SK-N-SH treated with all-trans-retinoic acid at 6 μM for 48 hours (cell line): ENCODE measurements at regions not wholly inside any gene's neighbourhood (a gene's known extent, or its start where the extent isn't known, plus 50 kb on each side); places are given as distances from the start of the nearest gene placed in this dataset.

Source experiments
- ATAC-seq: fragments of 200-7000 bp; cut with Tn5 transposase; 3 replicates; pipeline ENCODE4 v1.9.1; 2020; ENCODE audit warnings: mild to moderate bottlenecking, moderate library complexity
- ARNTL ChIP-seq: fragments of 450-650 bp; formaldehyde crosslinking; IDR thresholded peaks from 2 replicates; pipeline ENCODE4 v1.5.0; 2020; ENCODE audit warnings: low read depth, mild to moderate bottlenecking, moderate library complexity, borderline replicate concordance
- BACH2 ChIP-seq: fragments of 250-450 bp; sonication (Bioruptor Pico); IDR thresholded peaks from 2 replicates; pipeline ENCODE4 v1.9.0; 2021; ENCODE audit warnings: mild to moderate bottlenecking, borderline replicate concordance
- CREB5 ChIP-seq: fragments of 250-450 bp; sonication (Bioruptor Pico); IDR thresholded peaks from 2 replicates; pipeline ENCODE4 v1.5.1; 2020; ENCODE audit warnings: low read depth, mild to moderate bottlenecking, moderate library complexity
- CSDC2 ChIP-seq: fragments of 250-450 bp; sonication (Bioruptor Pico); IDR thresholded peaks from 2 replicates; pipeline ENCODE4 v1.5.0; 2020; ENCODE audit warnings: mild to moderate bottlenecking, moderate library complexity
- ESRRG ChIP-seq: fragments of 250-450 bp; sonication (Bioruptor Pico); IDR thresholded peaks from 2 replicates; pipeline ENCODE4 v1.6.1; 2021; ENCODE audit warnings: mild to moderate bottlenecking
- GLIS3 ChIP-seq: fragments of 250-450 bp; sonication (Bioruptor Pico); IDR thresholded peaks from 2 replicates; pipeline ENCODE4 v1.5.0; 2020; ENCODE audit warnings: mild to moderate bottlenecking, moderate library complexity
- ISL1 ChIP-seq: fragments of 250-450 bp; sonication (Bioruptor Pico); IDR thresholded peaks from 2 replicates; pipeline ENCODE4 v2.1.2; 2022; ENCODE audit warnings: mild to moderate bottlenecking, moderate library complexity
- OSR1 ChIP-seq: fragments of 250-450 bp; sonication (Bioruptor Pico); IDR thresholded peaks from 2 replicates; pipeline ENCODE4 v1.8.0; 2022; ENCODE audit warnings: moderate library complexity, mild to moderate bottlenecking, inconsistent platforms
- PATZ1 ChIP-seq: fragments of 250-450 bp; sonication (Bioruptor Pico); IDR thresholded peaks from 2 replicates; pipeline ENCODE4 v1.8.0; 2020; ENCODE audit warnings: mild to moderate bottlenecking, moderate library complexity, borderline replicate concordance
- PPARA ChIP-seq: fragments of 250-450 bp; sonication (Bioruptor Pico); IDR thresholded peaks from 2 replicates; pipeline ENCODE4 v1.5.0; 2020; ENCODE audit warnings: mild to moderate bottlenecking, borderline replicate concordance
- RARB ChIP-seq: fragments of 250-450 bp; sonication (Bioruptor Pico); IDR thresholded peaks from 2 replicates; pipeline ENCODE4 v1.8.0; 2021; ENCODE audit warnings: mild to moderate bottlenecking, moderate library complexity
- SNAI2 ChIP-seq: fragments of 250-450 bp; sonication (Bioruptor Pico); IDR thresholded peaks from 2 replicates; pipeline ENCODE4 v1.5.0; 2020; ENCODE audit warnings: mild to moderate bottlenecking, moderate library complexity
- TCF4 ChIP-seq: fragments of 250-450 bp; sonication (Bioruptor Pico); IDR thresholded peaks from 2 replicates; pipeline ENCODE4 v1.8.0; 2021; ENCODE audit warnings: mild to moderate bottlenecking, moderate library complexity, borderline replicate concordance
- TOX ChIP-seq: fragments of 250-450 bp; sonication (Bioruptor Pico); IDR thresholded peaks from 2 replicates; pipeline ENCODE4 v1.8.0; 2021; ENCODE audit warnings: mild to moderate bottlenecking, moderate library complexity, borderline replicate concordance
- ZC3H10 ChIP-seq: fragments of 250-450 bp; sonication (Bioruptor Pico); IDR thresholded peaks from 2 replicates; pipeline ENCODE4 v1.5.1; 2021; ENCODE audit warnings: mild to moderate bottlenecking, moderate library complexity
- ZFP3 ChIP-seq: fragments of 250-450 bp; sonication (Bioruptor Pico); IDR thresholded peaks from 2 replicates; pipeline ENCODE4 v1.5.0; 2020; ENCODE audit warnings: mild to moderate bottlenecking, moderate library complexity
- ZFP30 ChIP-seq: fragments of 450-650 bp; formaldehyde crosslinking; IDR thresholded peaks from 2 replicates; pipeline ENCODE4 v1.5.0; 2022; ENCODE audit warnings: mild to moderate bottlenecking, moderate library complexity
- ZNF565 ChIP-seq: fragments of 450-650 bp; formaldehyde crosslinking; conservative IDR thresholded peaks from 2 replicates; pipeline ENCODE4 v1.5.0; 2020; ENCODE audit warnings: low read depth, mild to moderate bottlenecking, moderate library complexity
- ZNF70 ChIP-seq: fragments of 450-650 bp; formaldehyde crosslinking; IDR thresholded peaks from 2 replicates; pipeline ENCODE4 v1.5.0; 2020; ENCODE audit warnings: mild to moderate bottlenecking, moderate library complexity
- ZNF8 ChIP-seq: fragments of 450-650 bp; formaldehyde crosslinking; IDR thresholded peaks from 2 replicates; pipeline ENCODE4 v1.5.0; 2020; ENCODE audit warnings: mild to moderate bottlenecking, moderate library complexity
- TF ChIP-seq, protein P1 (sequence below): fragments of 250-450 bp; sonication (Bioruptor Pico); IDR thresholded peaks from 2 replicates; pipeline ENCODE4 v1.8.0; 2021; ENCODE audit warnings: low read depth, mild to moderate bottlenecking, moderate library complexity, borderline replicate concordance
- TF ChIP-seq, protein P2 (sequence below): fragments of 250-450 bp; sonication (Bioruptor Pico); IDR thresholded peaks from 2 replicates; pipeline ENCODE4 v1.5.1; 2021; ENCODE audit warnings: mild to moderate bottlenecking, moderate library complexity
- TF ChIP-seq, protein P3 (sequence below): fragments of 250-450 bp; sonication (Bioruptor Pico); IDR thresholded peaks from 2 replicates; pipeline ENCODE4 v1.5.0; 2020; ENCODE audit warnings: mild to moderate bottlenecking, moderate library complexity

GRCh38 chr18:67776929-67777328, 260.4 kb upstream of the DSEL start:
- TF ChIP-seq BACH2 (CRISPR knock-in tag), result no peak
- TF ChIP-seq ISL1, result peak; percentile 88
- peak; percentile 69 for ATAC-seq

- no peak for TF ChIP-seq GLIS3 (CRISPR knock-in tag)
- TF ChIP-seq ZC3H10 (CRISPR knock-in tag), result no peak
- TF ChIP-seq ZNF565 (CRISPR knock-in tag), result no peak
- no peak for TF ChIP-seq RARB (CRISPR knock-in tag)
- TF ChIP-seq PATZ1 (CRISPR knock-in tag), result no peak
- no peak for TF ChIP-seq SNAI2
- TF ChIP-seq ZNF70 (CRISPR knock-in tag), result no peak
- TF ChIP-seq ARNTL (CRISPR knock-in tag), result no peak
- ATAC-seq, result peak; percentile 94
Observed at GRCh38 chr18:67771271-67771670, 254.8 kb upstream of the DSEL start.

DNA sequence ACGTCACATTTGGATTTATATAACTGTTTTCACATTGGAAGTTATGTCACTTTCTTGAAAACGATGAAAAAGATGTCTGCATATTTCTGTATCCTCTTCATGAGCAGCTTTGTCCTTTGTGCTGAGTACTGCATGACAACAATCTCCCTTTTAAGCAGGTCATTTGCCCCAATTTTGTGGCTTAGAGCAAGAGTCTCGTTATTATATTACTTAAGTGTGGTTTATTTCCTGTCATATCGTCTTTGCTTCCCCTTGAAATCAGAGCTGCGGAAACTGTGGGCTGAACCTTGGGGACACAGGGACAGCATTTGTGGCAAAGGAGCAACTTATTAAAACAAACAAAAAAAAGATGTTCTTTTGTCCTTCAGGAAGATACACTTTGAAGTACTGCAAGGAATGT, 254.0 kb upstream of the DSEL start:
- ATAC-seq, result no peak
- TF ChIP-seq CSDC2 (CRISPR knock-in tag) (no peak), PATZ1 (CRISPR knock-in tag) (no peak), RARB (CRISPR knock-in tag) (no peak), ZFP3 (CRISPR knock-in tag) (no peak), PPARA (CRISPR knock-in tag) (no peak), SNAI2 (no peak), TCF4 (CRISPR knock-in tag) (no peak), ESRRG (CRISPR knock-in tag) (no peak), ZNF8 (CRISPR knock-in tag) (no peak)
- TF ChIP-seq, protein P1, sequence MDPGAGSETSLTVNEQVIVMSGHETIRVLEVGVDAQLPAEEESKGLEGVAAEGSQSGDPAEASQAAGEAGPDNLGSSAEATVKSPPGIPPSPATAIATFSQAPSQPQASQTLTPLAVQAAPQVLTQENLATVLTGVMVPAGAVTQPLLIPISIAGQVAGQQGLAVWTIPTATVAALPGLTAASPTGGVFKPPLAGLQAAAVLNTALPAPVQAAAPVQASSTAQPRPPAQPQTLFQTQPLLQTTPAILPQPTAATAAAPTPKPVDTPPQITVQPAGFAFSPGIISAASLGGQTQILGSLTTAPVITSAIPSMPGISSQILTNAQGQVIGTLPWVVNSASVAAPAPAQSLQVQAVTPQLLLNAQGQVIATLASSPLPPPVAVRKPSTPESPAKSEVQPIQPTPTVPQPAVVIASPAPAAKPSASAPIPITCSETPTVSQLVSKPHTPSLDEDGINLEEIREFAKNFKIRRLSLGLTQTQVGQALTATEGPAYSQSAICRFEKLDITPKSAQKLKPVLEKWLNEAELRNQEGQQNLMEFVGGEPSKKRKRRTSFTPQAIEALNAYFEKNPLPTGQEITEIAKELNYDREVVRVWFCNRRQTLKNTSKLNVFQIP (CRISPR knock-in tag), result no peak
- TF ChIP-seq, protein P2, sequence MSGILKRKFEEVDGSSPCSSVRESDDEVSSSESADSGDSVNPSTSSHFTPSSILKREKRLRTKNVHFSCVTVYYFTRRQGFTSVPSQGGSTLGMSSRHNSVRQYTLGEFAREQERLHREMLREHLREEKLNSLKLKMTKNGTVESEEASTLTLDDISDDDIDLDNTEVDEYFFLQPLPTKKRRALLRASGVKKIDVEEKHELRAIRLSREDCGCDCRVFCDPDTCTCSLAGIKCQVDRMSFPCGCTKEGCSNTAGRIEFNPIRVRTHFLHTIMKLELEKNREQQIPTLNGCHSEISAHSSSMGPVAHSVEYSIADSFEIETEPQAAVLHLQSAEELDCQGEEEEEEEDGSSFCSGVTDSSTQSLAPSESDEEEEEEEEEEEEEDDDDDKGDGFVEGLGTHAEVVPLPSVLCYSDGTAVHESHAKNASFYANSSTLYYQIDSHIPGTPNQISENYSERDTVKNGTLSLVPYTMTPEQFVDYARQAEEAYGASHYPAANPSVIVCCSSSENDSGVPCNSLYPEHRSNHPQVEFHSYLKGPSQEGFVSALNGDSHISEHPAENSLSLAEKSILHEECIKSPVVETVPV, result no peak

GRCh38 chr18:67766930-67767329, 250.4 kb upstream of the DSEL start:
- ATAC-seq, result peak; percentile 42; the same call in 2 of the 3 replicates
- TF ChIP-seq ARNTL (CRISPR knock-in tag) (no peak), CREB5 (CRISPR knock-in tag) (no peak), ESRRG (CRISPR knock-in tag) (no peak), ZNF565 (CRISPR knock-in tag) (no peak), ZFP30 (CRISPR knock-in tag) (no peak), SNAI2 (no peak), GLIS3 (CRISPR knock-in tag) (no peak), BACH2 (CRISPR knock-in tag) (no peak), OSR1 (CRISPR knock-in tag) (no peak), TOX (no peak), ZNF70 (CRISPR knock-in tag) (no peak), ISL1 (no peak), PPARA (CRISPR knock-in tag) (no peak), ZNF8 (CRISPR knock-in tag) (no peak)
- TF ChIP-seq, protein P3, sequence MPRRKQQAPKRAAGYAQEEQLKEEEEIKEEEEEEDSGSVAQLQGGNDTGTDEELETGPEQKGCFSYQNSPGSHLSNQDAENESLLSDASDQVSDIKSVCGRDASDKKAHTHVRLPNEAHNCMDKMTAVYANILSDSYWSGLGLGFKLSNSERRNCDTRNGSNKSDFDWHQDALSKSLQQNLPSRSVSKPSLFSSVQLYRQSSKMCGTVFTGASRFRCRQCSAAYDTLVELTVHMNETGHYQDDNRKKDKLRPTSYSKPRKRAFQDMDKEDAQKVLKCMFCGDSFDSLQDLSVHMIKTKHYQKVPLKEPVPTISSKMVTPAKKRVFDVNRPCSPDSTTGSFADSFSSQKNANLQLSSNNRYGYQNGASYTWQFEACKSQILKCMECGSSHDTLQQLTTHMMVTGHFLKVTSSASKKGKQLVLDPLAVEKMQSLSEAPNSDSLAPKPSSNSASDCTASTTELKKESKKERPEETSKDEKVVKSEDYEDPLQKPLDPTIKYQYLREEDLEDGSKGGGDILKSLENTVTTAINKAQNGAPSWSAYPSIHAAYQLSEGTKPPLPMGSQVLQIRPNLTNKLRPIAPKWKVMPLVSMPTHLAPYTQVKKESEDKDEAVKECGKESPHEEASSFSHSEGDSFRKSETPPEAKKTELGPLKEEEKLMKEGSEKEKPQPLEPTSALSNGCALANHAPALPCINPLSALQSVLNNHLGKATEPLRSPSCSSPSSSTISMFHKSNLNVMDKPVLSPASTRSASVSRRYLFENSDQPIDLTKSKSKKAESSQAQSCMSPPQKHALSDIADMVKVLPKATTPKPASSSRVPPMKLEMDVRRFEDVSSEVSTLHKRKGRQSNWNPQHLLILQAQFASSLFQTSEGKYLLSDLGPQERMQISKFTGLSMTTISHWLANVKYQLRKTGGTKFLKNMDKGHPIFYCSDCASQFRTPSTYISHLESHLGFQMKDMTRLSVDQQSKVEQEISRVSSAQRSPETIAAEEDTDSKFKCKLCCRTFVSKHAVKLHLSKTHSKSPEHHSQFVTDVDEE (CRISPR knock-in tag), result no peak
- TF ChIP-seq, protein P1 (CRISPR knock-in tag), result no peak
